Mesodermal cell (in vitro differentiated cells): ENCODE measurements at regions not wholly inside any gene's neighbourhood (a gene's known extent, or its start where the extent isn't known, plus 50 kb on each side); places are given as distances from the start of the nearest gene placed in this dataset.

ENCODE experiments used
- H3K27ac ChIP-seq: 2 replicates; pipeline ENCODE4 v1.7.0; 2013; ENCODE audit warnings: mild to moderate bottlenecking, low read depth, low read length, moderate library complexity; ENCODE audit not compliant: severe bottlenecking
- H3K36me3 ChIP-seq: 2 replicates; pipeline ENCODE4 v1.7.1; 2013; ENCODE audit warnings: mild to moderate bottlenecking, low read length, moderate library complexity; ENCODE audit not compliant: control insufficient read depth, insufficient read depth
- H3K4me1 ChIP-seq: one replicate; pipeline ENCODE4 v1.7.1; 2013; ENCODE audit warnings: mild to moderate bottlenecking, low read length; ENCODE audit not compliant: insufficient read depth, control insufficient read depth, poor library complexity, severe bottlenecking
- H3K4me3 ChIP-seq: 2 replicates; pipeline ENCODE4 v1.7.0; 2013; ENCODE audit warnings: low read length, control low read depth, mild to moderate bottlenecking; ENCODE audit not compliant: insufficient read depth, poor library complexity, severe bottlenecking; ENCODE audit errors: extremely low read depth
- H3K9me3 ChIP-seq: 2 replicates; pipeline ENCODE4 v1.7.1; 2013; ENCODE audit warnings: mild to moderate bottlenecking, low read length, moderate library complexity; ENCODE audit not compliant: control insufficient read depth
- WGBS, 2 experiments: methylation state at CpG; one replicate each; pipeline ENCODE4 v1.1.5; 2013; ENCODE audit warnings: missing lambda C conversion rate in 2 of 2; ENCODE audit not compliant: insufficient coverage in 2 of 2; 5-methylcytosine and 5-hydroxymethylcytosine counted together

- WGBS, 2 experiments, result no CpG with 5 or more reads among the region's 3 CpGs
- H3K4me1 ChIP-seq, result peaks cover 19% of the 10 kb centered on the region
- no peak overlapping the region for H3K27ac ChIP-seq
- no peaks in the 10 kb centered on the region for H3K36me3 ChIP-seq
- H3K9me3 ChIP-seq, result no peaks in the 10 kb centered on the region
- H3K4me3 ChIP-seq, result no peak overlapping the region
Measured at GRCh38 chr21:17440969-17441368, 71.9 kb upstream of the CXADR start.

- no CpG with 5 or more reads among the region's 1 CpG for WGBS, 2 experiments
- Histone ChIP-seq H3K9me3 (no peaks in the 10 kb centered on the region), H3K36me3 (no peaks in the 10 kb centered on the region), H3K27ac (no peak overlapping the region), H3K4me3 (no peak overlapping the region), H3K4me1 (peaks cover 16% of the 10 kb centered on the region)
Measured at GRCh38 chr21:17441370-17441769, 71.5 kb upstream of the CXADR start.

- no peak overlapping the region for H3K4me3 ChIP-seq
- no peaks in the 10 kb centered on the region for H3K36me3 ChIP-seq
- peaks cover 14% of the 10 kb centered on the region for H3K4me1 ChIP-seq
- WGBS, 2 experiments, result 73 to 88% methylated on average over 1 to 2 of the region's 2 CpGs
- no peak overlapping the region for H3K27ac ChIP-seq
- H3K9me3 ChIP-seq, result no peaks in the 10 kb centered on the region
Measured at GRCh38 chr21:17442165-17442564, 70.7 kb upstream of the CXADR start.

GRCh38 chr21:17444828-17445227 is 68.0 kb upstream of the CXADR start:
- H3K27ac ChIP-seq, result no peak overlapping the region
- H3K9me3 ChIP-seq, result no peaks in the 10 kb centered on the region
- no peak overlapping the region for H3K4me3 ChIP-seq
- 87 to 93% methylated on average over 2 to 4 of the region's 5 CpGs for WGBS, 2 experiments
- no peaks in the 10 kb centered on the region for H3K36me3 ChIP-seq
- H3K4me1 ChIP-seq, result no peaks in the 10 kb centered on the region

- Histone ChIP-seq H3K4me3 (no peak overlapping the region), H3K4me1 (no peaks in the 10 kb centered on the region), H3K36me3 (no peaks in the 10 kb centered on the region), H3K9me3 (no peaks in the 10 kb centered on the region), H3K27ac (no peak overlapping the region)
- WGBS, 2 experiments, result 100% methylated on average over 1 of the region's 3 CpGs
Measured at GRCh38 chr21:17446737-17447136, 66.1 kb upstream of the CXADR start.

- H3K4me1 ChIP-seq, result no peaks in the 10 kb centered on the region
- no peak overlapping the region for H3K27ac ChIP-seq
- no peak overlapping the region for H3K4me3 ChIP-seq
- H3K9me3 ChIP-seq, result no peaks in the 10 kb centered on the region
- no peaks in the 10 kb centered on the region for H3K36me3 ChIP-seq
Measured at GRCh38 chr21:17449701-17450100, 63.1 kb upstream of the CXADR start.

GRCh38 chr21:17451364-17451891 is 61.4 kb upstream of the CXADR start:
- no peaks in the 10 kb centered on the region for H3K9me3 ChIP-seq
- no peaks in the 10 kb centered on the region for H3K4me1 ChIP-seq
- WGBS, 2 experiments, result 83 to 90% methylated on average over 2 to 3 of the region's 4 CpGs
- no peak overlapping the region for H3K4me3 ChIP-seq
- no peaks in the 10 kb centered on the region for H3K36me3 ChIP-seq
- H3K27ac ChIP-seq, result no peak overlapping the region

GRCh38 chr21:17454315-17455027 is 58.4 kb upstream of the CXADR start:
- H3K9me3 ChIP-seq, result no peaks in the 10 kb centered on the region
- whole genome bisulfite sequencing, 2 experiments, result 20 to 25% methylated on average over 15 to 19 of the region's 24 CpGs
- peak overlapping the region; percentile 26 for H3K4me3 ChIP-seq
- peak overlapping the region; percentile 32 for H3K27ac ChIP-seq
- no peaks in the 10 kb centered on the region for H3K4me1 ChIP-seq
- H3K36me3 ChIP-seq, result no peaks in the 10 kb centered on the region

- whole genome bisulfite sequencing, 2 experiments, result 36 to 52% methylated on average over 4 of the region's 4 CpGs
- Histone ChIP-seq H3K36me3 (no peaks in the 10 kb centered on the region), H3K4me1 (no peaks in the 10 kb centered on the region), H3K4me3 (peak overlapping the region; percentile 26), H3K27ac (no peak overlapping the region), H3K9me3 (no peaks in the 10 kb centered on the region)
Measured at GRCh38 chr21:17455028-17455353, 57.9 kb upstream of the CXADR start.

GRCh38 chr21:17455451-17455850 is 57.4 kb upstream of the CXADR start:
- Histone ChIP-seq H3K9me3 (no peaks in the 10 kb centered on the region), H3K4me3 (no peak overlapping the region), H3K36me3 (no peaks in the 10 kb centered on the region), H3K27ac (no peak overlapping the region), H3K4me1 (no peaks in the 10 kb centered on the region)
- WGBS, 2 experiments, result 83% methylated on average over 1 of the region's 6 CpGs; no CpG with 5 or more reads in 1 of the 2 experiments

- peaks cover 4% of the 10 kb centered on the region for H3K4me1 ChIP-seq
- 85 to 92% methylated on average over 4 of the region's 6 CpGs for WGBS, 2 experiments
- no peak overlapping the region for H3K4me3 ChIP-seq
- no peaks in the 10 kb centered on the region for H3K36me3 ChIP-seq
- no peak overlapping the region for H3K27ac ChIP-seq
- no peaks in the 10 kb centered on the region for H3K9me3 ChIP-seq
Measured at GRCh38 chr21:17458279-17458678, 54.6 kb upstream of the CXADR start.
